Liver (tissue), 8 donors: ENCODE measurements at regions not wholly inside any gene's neighbourhood (a gene's known extent, or its start where the extent isn't known, plus 50 kb on each side); places are given as distances from the start of the nearest gene placed in this dataset.

Experiments used
- DNase-seq: peaks from one replicate; pipeline ENCODE4 v3.0.0-alpha.2; 2017; ENCODE audit warnings: low spot score
- H3K27ac ChIP-seq, 2 donors: one replicate each; pipeline ENCODE4 v1.7.0; 2013; ENCODE audit warnings: inconsistent platforms in 2 of 2, low read length in 2 of 2, control low read depth in 1 of 2, low read depth in 1 of 2, mild to moderate bottlenecking in 1 of 2
- H3K27me3 ChIP-seq, 4 donors: one replicate each; pipeline versions ENCODE4 v1.6.1 to v1.7.0; 2013; ENCODE audit warnings: low read length in 3 of 4, inconsistent platforms in 1 of 4, mild to moderate bottlenecking in 1 of 4, moderate library complexity in 1 of 4; ENCODE audit not compliant: control insufficient read depth in 4 of 4, insufficient read depth in 4 of 4
- H3K36me3 ChIP-seq, 4 donors: one replicate each; pipeline versions ENCODE4 v1.6.1 to v1.7.0; 2013; ENCODE audit warnings: low read length in 3 of 4, mild to moderate bottlenecking in 3 of 4, low read depth in 1 of 4, moderate library complexity in 1 of 4; ENCODE audit not compliant: control insufficient read depth in 4 of 4, insufficient read depth in 3 of 4
- H3K4me1 ChIP-seq, 4 donors: one replicate each; pipeline versions ENCODE4 v1.6.1 to v1.7.0; 2013; ENCODE audit warnings: low read length in 3 of 4, mild to moderate bottlenecking in 3 of 4, moderate library complexity in 1 of 4; ENCODE audit not compliant: control insufficient read depth in 4 of 4, insufficient read depth in 4 of 4
- H3K4me3 ChIP-seq, 3 donors: one replicate each; pipeline versions ENCODE4 v1.6.1 to v1.7.0; 2013; ENCODE audit warnings: low read length in 3 of 3, control low read depth in 1 of 3, low read depth in 1 of 3, mild to moderate bottlenecking in 1 of 3
- H3K9ac ChIP-seq, 2 donors: one replicate each; pipeline ENCODE4 v1.7.0; 2013; ENCODE audit warnings: low read length in 2 of 2, mild to moderate bottlenecking in 2 of 2, moderate library complexity in 2 of 2, control low read depth in 1 of 2, low read depth in 1 of 2
- H3K9me3 ChIP-seq, 4 donors: one replicate each; pipeline versions ENCODE4 v1.6.1 to v1.7.0; 2013; ENCODE audit warnings: low read length in 3 of 4; ENCODE audit not compliant: control insufficient read depth in 4 of 4
- ATF3 ChIP-seq: IDR thresholded peaks from 2 replicates; pipeline ENCODE4 v1.6.1; 2016; ENCODE audit warnings: antibody characterized with exemption
- CTCF ChIP-seq: fragments of 150-350 bp; IDR thresholded peaks from 2 replicates; pipeline ENCODE4 v1.5.1; 2017; ENCODE audit warnings: improper control_type of control experiment, low read depth, low read length; ENCODE audit not compliant: missing input control
- EGR1 ChIP-seq, 2 donors: IDR thresholded peaks; 2 replicates each; pipeline ENCODE4 v1.6.1; 2016 to 2018; ENCODE audit warnings: antibody characterized with exemption in 2 of 2, low read depth in 2 of 2
- FOXA1 ChIP-seq: IDR thresholded peaks from 2 replicates; pipeline ENCODE4 v1.6.1; 2016; ENCODE audit warnings: antibody characterized with exemption
- FOXA2 ChIP-seq: IDR thresholded peaks from 2 replicates; pipeline ENCODE4 v1.6.1; 2016; ENCODE audit warnings: antibody characterized with exemption
- GABPA ChIP-seq, 2 donors: IDR thresholded peaks in 1 of 2; conservative IDR thresholded peaks in 1 of 2; 2 replicates each; pipeline ENCODE4 v1.6.1; 2016; ENCODE audit warnings: antibody characterized with exemption in 2 of 2, mild to moderate bottlenecking in 1 of 2, moderate library complexity in 1 of 2
- HNF4A ChIP-seq, 2 donors: conservative IDR thresholded peaks; 2 replicates each; pipeline ENCODE4 v1.6.1; 2016; ENCODE audit warnings: antibody characterized with exemption in 2 of 2, mild to moderate bottlenecking in 2 of 2
- HNF4G ChIP-seq: IDR thresholded peaks from 2 replicates; pipeline ENCODE4 v1.6.1; 2016; ENCODE audit warnings: antibody characterized with exemption
- JUND ChIP-seq, 2 donors: IDR thresholded peaks; 2 replicates each; pipeline ENCODE4 v1.6.1; 2016; ENCODE audit warnings: antibody characterized with exemption in 2 of 2
- MAX ChIP-seq: IDR thresholded peaks from 2 replicates; pipeline ENCODE4 v1.6.1; 2016; ENCODE audit warnings: antibody characterized with exemption
- NR2F2 ChIP-seq: IDR thresholded peaks from 2 replicates; pipeline ENCODE4 v1.6.1; 2016; ENCODE audit warnings: antibody characterized with exemption
- RAD21 ChIP-seq, 2 donors: IDR thresholded peaks; 2 replicates each; pipeline ENCODE4 v1.6.1; 2016; ENCODE audit warnings: antibody characterized with exemption in 2 of 2, mild to moderate bottlenecking in 2 of 2
- REST ChIP-seq: IDR thresholded peaks from 2 replicates; pipeline ENCODE4 v1.6.1; 2016; ENCODE audit warnings: antibody characterized with exemption, mild to moderate bottlenecking
- RXRA ChIP-seq, 2 donors: IDR thresholded peaks; 2 replicates each; pipeline ENCODE4 v1.6.1; 2017 to 2018; ENCODE audit warnings: antibody characterized with exemption in 2 of 2, mild to moderate bottlenecking in 1 of 2
- SP1 ChIP-seq: IDR thresholded peaks from 2 replicates; pipeline ENCODE4 v1.6.1; 2018; ENCODE audit warnings: antibody characterized with exemption, mild to moderate bottlenecking
- TAF1 ChIP-seq: conservative IDR thresholded peaks from 2 replicates; pipeline ENCODE4 v1.6.1; 2016; ENCODE audit warnings: antibody characterized with exemption, mild to moderate bottlenecking
- YY1 ChIP-seq: IDR thresholded peaks from 2 replicates; pipeline ENCODE4 v1.6.1; 2016; ENCODE audit warnings: antibody characterized with exemption, mild to moderate bottlenecking
- ZBTB33 ChIP-seq: IDR thresholded peaks from 2 replicates; pipeline ENCODE4 v1.6.1; 2016; ENCODE audit warnings: antibody characterized with exemption
- WGBS: extraction: QIAGEN DNeasy Blood & Tissue Kit; methylation state at CpG from one replicate; pipeline ENCODE4 v1.1.7; 2013; 5-methylcytosine and 5-hydroxymethylcytosine counted together
- donor health status: healthy.
- donor health status: healthy.
- donor health status: healthy.
- donor health status: healthy.
- donor health status: healthy.

- Histone ChIP-seq H3K27me3 (no peaks in the 10 kb centered on the region), H3K27ac (no peak overlapping the region), H3K9ac (no peak overlapping the region), H3K4me3 (no peak overlapping the region), H3K9me3 (no peaks in the 10 kb centered on the region), H3K4me1 (no peaks in the 10 kb centered on the region), H3K36me3 (no peaks in the 10 kb centered on the region)
- WGBS: 52% methylated on average over 5 of the region's 5 CpGs
- TF ChIP-seq CTCF (no peak), ZBTB33 (no peak), HNF4G (no peak), MAX (no peak), JUND (IDR thresholded peaks at IDR 0.05) (no peak), FOXA1 (no peak)
- DNase-seq: no peak
Measured at GRCh38 chr4:152206185-152206584, 329.7 kb downstream of the FBXW7 start.

- no peak for TF ChIP-seq TAF1
- TF ChIP-seq RXRA (IDR thresholded peaks at IDR 0.05): no peak
- TF ChIP-seq GABPA (IDR thresholded peaks at IDR 0.05 in 1 of 2, conservative IDR thresholded peaks at IDR 0.05 in 1 of 2): no peak
- TF ChIP-seq ATF3: no peak
- no peak for TF ChIP-seq NR2F2
- TF ChIP-seq REST: no peak
- TF ChIP-seq YY1: no peak
- TF ChIP-seq FOXA1: no peak
- TF ChIP-seq HNF4A (conservative IDR thresholded peaks at IDR 0.05): no peak
- no peak for TF ChIP-seq ZBTB33
- TF ChIP-seq RAD21 (IDR thresholded peaks at IDR 0.05): no peak
- no peak for TF ChIP-seq JUND (IDR thresholded peaks at IDR 0.05)
- TF ChIP-seq MAX: no peak
- TF ChIP-seq EGR1 (IDR thresholded peaks at IDR 0.05; ENCODE audit: low read depth in 2 of 2): no peak
- no peak for TF ChIP-seq FOXA2
- TF ChIP-seq CTCF: no peak
- no peak for TF ChIP-seq HNF4G
- no peak for TF ChIP-seq SP1
- Histone ChIP-seq H3K27me3 (no peaks in the 10 kb centered on the region), H3K4me3 (no peak overlapping the region), H3K4me1 (no peaks in the 10 kb centered on the region), H3K27ac (no peak overlapping the region), H3K9ac (no peak overlapping the region), H3K9me3 (no peaks in the 10 kb centered on the region), H3K36me3 (no peaks in the 10 kb centered on the region)
- DNase-seq: no peak
- WGBS: 84% methylated on average over 3 of the region's 3 CpGs
Measured at GRCh38 chr4:152202415-152202814, 333.5 kb downstream of the FBXW7 start.
